Keratinocyte (primary cell): ENCODE measurements at regions not wholly inside any gene's neighbourhood (a gene's known extent, or its start where the extent isn't known, plus 50 kb on each side); places are given as distances from the start of the nearest gene placed in this dataset.

Experiments used
- DNase-seq: peaks from one replicate; pipeline ENCODE4 v3.0.0-alpha.2; 2011; ENCODE audit warnings: low read depth, missing footprints, low spot score
- FAIRE-seq: peaks from 2 replicates; lab custom pipeline; 2011; peaks lifted over from hg19 to GRCh38; lab: Jason Lieb, UNC
- H2AFZ ChIP-seq: 2 replicates; pipeline ENCODE4 v1.6.0; 2012; ENCODE audit warnings: low read length, control low read depth, inconsistent platforms; ENCODE audit not compliant: control insufficient read depth
- H3K27ac ChIP-seq: 2 replicates; pipeline ENCODE4 v1.5.1; 2011; ENCODE audit warnings: low read length; ENCODE audit not compliant: control insufficient read depth, insufficient read depth
- H3K27me3 ChIP-seq: 3 replicates; pipeline ENCODE4 v1.6.0; 2011; ENCODE audit warnings: low read length; ENCODE audit not compliant: control insufficient read depth, insufficient read depth; ENCODE audit errors: extremely low read depth
- H3K36me3 ChIP-seq, 2 experiments: 2 replicates in 1 of 2; 3 replicates in 1 of 2; pipeline ENCODE4 v1.5.1; 2011; ENCODE audit warnings: low read length in 2 of 2, mild to moderate bottlenecking in 1 of 2; ENCODE audit not compliant: control insufficient read depth in 2 of 2, insufficient read depth in 2 of 2; ENCODE audit errors: extremely low read depth in 1 of 2
- H3K4me1 ChIP-seq: 3 replicates; pipeline ENCODE4 v1.5.1; 2011; ENCODE audit warnings: low read length; ENCODE audit not compliant: control insufficient read depth, insufficient read depth; ENCODE audit errors: extremely low read depth
- H3K4me2 ChIP-seq: 3 replicates; pipeline ENCODE4 v1.6.0; 2011; ENCODE audit warnings: low read depth, low read length; ENCODE audit not compliant: control insufficient read depth, insufficient read depth; ENCODE audit errors: extremely low read depth
- H3K4me3 ChIP-seq, 3 experiments: fragments of 200-600 bp in 1 of 3; sonication (generic) in 1 of 3; 2 replicates in 2 of 3; 3 replicates in 1 of 3; pipeline ENCODE4 v1.5.1; 2011 to 2016; ENCODE audit warnings: low read length in 3 of 3, mild to moderate bottlenecking in 3 of 3, control low read depth in 2 of 3, inconsistent platforms in 1 of 3, low read depth in 1 of 3, mixed read lengths in 1 of 3, mixed run types in 1 of 3, moderate library complexity in 1 of 3; ENCODE audit not compliant: control insufficient read depth in 2 of 3, insufficient read depth in 2 of 3; ENCODE audit errors: extremely low read depth in 1 of 3
- H3K79me2 ChIP-seq: 2 replicates; pipeline ENCODE4 v1.6.0; 2012; ENCODE audit warnings: low read length; ENCODE audit not compliant: control insufficient read depth, insufficient read depth
- H3K9ac ChIP-seq: 3 replicates; pipeline ENCODE4 v1.6.0; 2011; ENCODE audit warnings: low read length; ENCODE audit not compliant: control insufficient read depth, insufficient read depth; ENCODE audit errors: extremely low read depth
- H3K9me1 ChIP-seq: 3 replicates; pipeline ENCODE4 v1.6.0; 2011; ENCODE audit warnings: low read length; ENCODE audit not compliant: control insufficient read depth, insufficient read depth; ENCODE audit errors: extremely low read depth
- H3K9me3 ChIP-seq: 2 replicates; pipeline ENCODE4 v1.5.1; 2012; ENCODE audit warnings: low read depth, low read length; ENCODE audit not compliant: control insufficient read depth
- H4K20me1 ChIP-seq: 3 replicates; pipeline ENCODE4 v1.6.0; 2011; ENCODE audit warnings: low read length; ENCODE audit not compliant: control insufficient read depth, insufficient read depth; ENCODE audit errors: extremely low read depth
- CTCF ChIP-seq, 3 experiments: IDR thresholded peaks in 1 of 3; conservative IDR thresholded peaks in 1 of 3; optimal IDR thresholded peaks in 1 of 3; 2 replicates in 2 of 3; 3 replicates in 1 of 3; pipeline versions ENCODE3 to v1.5.1; 2011; ENCODE audit warnings: low read length in 3 of 3, mild to moderate bottlenecking in 3 of 3, moderate library complexity in 2 of 3, control low read depth in 1 of 3, inconsistent platforms in 1 of 3; ENCODE audit not compliant: insufficient read depth in 2 of 3; ENCODE audit errors: extremely low read depth in 1 of 3
- EZH2 ChIP-seq: IDR thresholded peaks from one replicate; pipeline ENCODE4 v1.6.1; 2012; ENCODE audit warnings: inconsistent platforms, mild to moderate bottlenecking, low read length, moderate library complexity
- dilution Hi-C: fragments of 300-500 bp; cut with MboI; formaldehyde crosslinking; loops from one replicate; pipeline ENCODE4 v1.7.0; 2020; ENCODE audit warnings: low sequenced_read_pairs; ENCODE audit not compliant: extremely low pct_ligation_motif_present

- no peaks in the 10 kb centered on the region for H3K9me3 ChIP-seq
- TF ChIP-seq CTCF (optimal IDR thresholded peaks at IDR 0.05 in 1 of 3, IDR thresholded peaks at IDR 0.05 in 1 of 3, conservative IDR thresholded peaks at IDR 0.05 in 1 of 3; ENCODE audit: extremely low read depth in 1 of 3, insufficient read depth in 2 of 3, low read length in 3 of 3) (no peak), EZH2 (no peak)
- H3K4me3 ChIP-seq: no peak overlapping the region
- FAIRE-seq: no peak
- no peak for DNase-seq
- H3K9me1 ChIP-seq: no peaks in the 10 kb centered on the region
- no peak overlapping the region for H2AFZ ChIP-seq
- H3K4me2 ChIP-seq: no peak overlapping the region
- no peaks in the 10 kb centered on the region for H3K36me3 ChIP-seq
- H3K79me2 ChIP-seq: no peaks in the 10 kb centered on the region
- H3K9ac ChIP-seq: no peak overlapping the region
- H3K27ac ChIP-seq: no peak overlapping the region
- no peaks in the 10 kb centered on the region for H4K20me1 ChIP-seq
- no peaks in the 10 kb centered on the region for H3K4me1 ChIP-seq
- dilution Hi-C loops: no loop called here
- no peaks in the 10 kb centered on the region for H3K27me3 ChIP-seq
These were observed 243.4 kb upstream of the ZNF717 start for GRCh38 chr3:76028774-76029173.

GRCh38 chr3:76034649-76035048 lies 249.3 kb upstream of the ZNF717 start:
- Histone ChIP-seq H3K36me3 (no peaks in the 10 kb centered on the region), H4K20me1 (no peaks in the 10 kb centered on the region), H3K79me2 (no peaks in the 10 kb centered on the region), H3K9ac (no peak overlapping the region), H3K9me1 (no peaks in the 10 kb centered on the region), H3K4me1 (peaks cover 9% of the 10 kb centered on the region), H3K27ac (no peak overlapping the region), H2AFZ (peak overlapping the region; percentile 30), H3K4me3 (no peak overlapping the region), H3K4me2 (no peak overlapping the region), H3K9me3 (no peaks in the 10 kb centered on the region), H3K27me3 (no peaks in the 10 kb centered on the region)
- no peak for FAIRE-seq
- dilution Hi-C loops: no loop called here
- DNase-seq: no peak
- TF ChIP-seq CTCF (optimal IDR thresholded peaks at IDR 0.05 in 1 of 3, IDR thresholded peaks at IDR 0.05 in 1 of 3, conservative IDR thresholded peaks at IDR 0.05 in 1 of 3; ENCODE audit: extremely low read depth in 1 of 3, insufficient read depth in 2 of 3, low read length in 3 of 3): no peak
